KMS-11 (cell line): ENCODE measurements at regions not wholly inside any gene's neighbourhood (a gene's known extent, or its start where the extent isn't known, plus 50 kb on each side); places are given as distances from the start of the nearest gene placed in this dataset.
"Not testable (repeated sequence)": the region's sequence is repeated elsewhere in the genome, so short reads cannot be mapped to it uniquely, and the experiment has no call there.

Source experiments
- H2AFZ ChIP-seq: fragments of 200-600 bp; sonication (generic); 2 replicates; pipeline ENCODE4 v1.6.1; 2016; ENCODE audit warnings: antibody characterized with exemption, mixed run types, low read depth
- H3K27ac ChIP-seq: fragments of 200-600 bp; sonication (generic); 2 replicates; pipeline ENCODE4 v1.6.1; 2016; ENCODE audit warnings: mild to moderate bottlenecking, mixed run types
- H3K27me3 ChIP-seq: fragments of 200-600 bp; sonication (generic); 2 replicates; pipeline ENCODE4 v1.6.1; 2017; ENCODE audit warnings: mild to moderate bottlenecking, low read depth, mixed run types, moderate library complexity; ENCODE audit not compliant: insufficient read depth
- H3K36me3 ChIP-seq: fragments of 200-600 bp; sonication (generic); 2 replicates; pipeline ENCODE4 v1.6.1; 2017; ENCODE audit warnings: mild to moderate bottlenecking, mixed run types; ENCODE audit not compliant: insufficient read depth
- H3K4me1 ChIP-seq: fragments of 200-600 bp; sonication (generic); 2 replicates; pipeline ENCODE4 v1.6.1; 2016; ENCODE audit warnings: mild to moderate bottlenecking, low read depth, mixed run types; ENCODE audit not compliant: poor library complexity, severe bottlenecking
- H3K4me2 ChIP-seq: fragments of 200-600 bp; sonication (generic); 2 replicates; pipeline ENCODE4 v1.7.0; 2016; ENCODE audit warnings: mild to moderate bottlenecking, mixed run types
- H3K4me3 ChIP-seq: fragments of 200-600 bp; sonication (generic); IDR thresholded peaks from 2 replicates; pipeline ENCODE4 v1.6.1; 2017; ENCODE audit warnings: low read depth, low read length, mixed read lengths; ENCODE audit not compliant: insufficient read depth
- H3K79me2 ChIP-seq: fragments of 200-600 bp; sonication (generic); 2 replicates; pipeline ENCODE4 v1.6.1; 2016; ENCODE audit warnings: low read depth, mixed run types; ENCODE audit not compliant: insufficient read depth
- H3K9ac ChIP-seq: fragments of 200-600 bp; sonication (generic); 2 replicates; pipeline ENCODE4 v1.6.1; 2016; ENCODE audit warnings: mild to moderate bottlenecking, mixed run types
- H4K20me1 ChIP-seq: fragments of 200-600 bp; sonication (generic); 2 replicates; pipeline ENCODE4 v1.6.1; 2016; ENCODE audit warnings: mild to moderate bottlenecking, mixed run types; ENCODE audit not compliant: insufficient read depth
- TF ChIP-seq, protein P1 (sequence below): fragments of 200-600 bp; sonication (generic); conservative IDR thresholded peaks from 2 replicates; pipeline ENCODE4 v1.6.1; 2017; ENCODE audit warnings: low read depth, mild to moderate bottlenecking, antibody characterized with exemption, low read length, moderate library complexity, mixed read lengths

DNA sequence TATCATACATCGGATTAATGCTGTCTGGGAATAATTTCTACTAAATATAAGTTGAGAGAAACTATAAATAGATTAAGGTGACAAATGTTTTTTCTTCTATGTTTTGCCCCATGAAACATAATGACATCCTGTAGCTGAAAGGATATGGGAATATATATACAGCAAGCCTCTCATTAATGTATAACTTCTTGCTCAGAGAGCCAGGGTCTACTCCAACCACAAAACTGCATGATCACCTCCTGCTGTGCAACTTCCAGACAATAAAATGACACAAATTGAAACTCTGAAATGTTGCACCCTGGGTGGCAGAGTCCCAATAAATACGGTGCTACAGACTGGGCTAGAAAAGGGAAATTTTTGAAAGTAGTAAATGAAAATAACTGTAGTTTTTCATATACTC lies 571.9 kb upstream of the CBLB start:
- Histone ChIP-seq H3K4me1 (no peaks in the 10 kb centered on the region), H3K27ac (no peak overlapping the region), H4K20me1 (no peaks in the 10 kb centered on the region), H3K79me2 (no peaks in the 10 kb centered on the region), H3K27me3 (no peaks in the 10 kb centered on the region), H3K36me3 (no peaks in the 10 kb centered on the region), H2AFZ (no peak overlapping the region), H3K4me3 (no peak overlapping the region), H3K4me2 (no peak overlapping the region), H3K9ac (no peak overlapping the region)
- TF ChIP-seq, protein P1, sequence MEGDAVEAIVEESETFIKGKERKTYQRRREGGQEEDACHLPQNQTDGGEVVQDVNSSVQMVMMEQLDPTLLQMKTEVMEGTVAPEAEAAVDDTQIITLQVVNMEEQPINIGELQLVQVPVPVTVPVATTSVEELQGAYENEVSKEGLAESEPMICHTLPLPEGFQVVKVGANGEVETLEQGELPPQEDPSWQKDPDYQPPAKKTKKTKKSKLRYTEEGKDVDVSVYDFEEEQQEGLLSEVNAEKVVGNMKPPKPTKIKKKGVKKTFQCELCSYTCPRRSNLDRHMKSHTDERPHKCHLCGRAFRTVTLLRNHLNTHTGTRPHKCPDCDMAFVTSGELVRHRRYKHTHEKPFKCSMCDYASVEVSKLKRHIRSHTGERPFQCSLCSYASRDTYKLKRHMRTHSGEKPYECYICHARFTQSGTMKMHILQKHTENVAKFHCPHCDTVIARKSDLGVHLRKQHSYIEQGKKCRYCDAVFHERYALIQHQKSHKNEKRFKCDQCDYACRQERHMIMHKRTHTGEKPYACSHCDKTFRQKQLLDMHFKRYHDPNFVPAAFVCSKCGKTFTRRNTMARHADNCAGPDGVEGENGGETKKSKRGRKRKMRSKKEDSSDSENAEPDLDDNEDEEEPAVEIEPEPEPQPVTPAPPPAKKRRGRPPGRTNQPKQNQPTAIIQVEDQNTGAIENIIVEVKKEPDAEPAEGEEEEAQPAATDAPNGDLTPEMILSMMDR = no peak

DNA sequence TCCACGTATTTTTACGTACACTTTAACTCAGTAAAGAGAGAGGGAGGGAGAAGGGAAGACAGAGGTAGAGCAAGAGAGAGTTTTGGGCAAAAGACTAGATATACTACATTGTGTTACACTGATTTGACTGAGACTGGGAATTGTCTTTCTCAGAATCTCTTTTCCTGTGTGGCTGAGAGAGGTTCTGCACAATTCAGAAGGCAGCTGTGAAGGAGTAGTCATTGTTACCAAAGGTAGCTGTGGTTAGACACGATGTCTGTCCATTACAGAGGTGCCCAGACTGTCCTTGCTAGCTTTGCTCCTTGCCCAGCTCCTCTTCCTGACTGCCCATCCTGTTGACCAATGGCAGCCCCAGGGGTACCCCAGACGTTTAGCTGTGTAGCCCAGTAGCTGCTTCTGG lies 577.5 kb upstream of the CBLB start:
- TF ChIP-seq, protein P1 = no peak
- no peak overlapping the region for H3K9ac ChIP-seq
- H3K79me2 ChIP-seq = no peaks in the 10 kb centered on the region
- no peak overlapping the region for H3K4me2 ChIP-seq
- no peaks in the 10 kb centered on the region for H3K36me3 ChIP-seq
- H4K20me1 ChIP-seq = no peaks in the 10 kb centered on the region
- H2AFZ ChIP-seq = no peak overlapping the region
- H3K4me3 ChIP-seq = no peak overlapping the region
- H3K4me1 ChIP-seq = no peaks in the 10 kb centered on the region
- no peaks in the 10 kb centered on the region for H3K27me3 ChIP-seq
- no peak overlapping the region for H3K27ac ChIP-seq

DNA sequence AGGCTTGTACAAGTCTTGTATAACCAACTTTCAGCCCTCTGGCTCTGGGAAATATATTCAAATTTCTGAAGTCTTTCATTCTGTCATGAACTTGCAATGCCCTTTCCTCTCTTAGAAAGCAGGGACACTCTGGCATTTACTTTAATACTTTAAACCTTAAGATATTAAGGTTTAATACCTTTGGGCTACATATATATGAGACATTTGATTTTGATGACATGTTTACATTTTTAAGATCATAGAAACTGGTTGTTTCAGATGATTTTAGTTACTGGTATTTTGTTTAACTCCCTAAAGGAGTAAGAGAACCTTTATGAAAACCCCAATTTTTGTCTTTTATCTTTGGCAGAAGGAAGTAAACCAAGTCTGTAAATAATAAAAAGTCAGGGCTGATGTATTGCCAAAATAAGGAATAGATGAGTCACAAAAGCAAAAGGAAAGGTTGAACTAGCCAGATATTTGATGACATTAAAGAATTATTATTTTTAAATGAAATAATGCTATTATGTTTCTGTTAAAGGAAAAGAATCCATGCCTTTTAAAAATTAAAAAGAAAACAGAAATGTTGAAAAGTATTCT lies 579.0 kb upstream of the CBLB start:
- Histone ChIP-seq H4K20me1 (no peaks in the 10 kb centered on the region), H3K79me2 (no peaks in the 10 kb centered on the region), H3K36me3 (no peaks in the 10 kb centered on the region), H3K4me2 (no peak overlapping the region), H3K27ac (no peak overlapping the region), H3K4me1 (no peaks in the 10 kb centered on the region), H3K9ac (no peak overlapping the region), H3K4me3 (no peak overlapping the region), H2AFZ (no peak overlapping the region), H3K27me3 (no peaks in the 10 kb centered on the region)
- TF ChIP-seq, protein P1 = no peak

DNA sequence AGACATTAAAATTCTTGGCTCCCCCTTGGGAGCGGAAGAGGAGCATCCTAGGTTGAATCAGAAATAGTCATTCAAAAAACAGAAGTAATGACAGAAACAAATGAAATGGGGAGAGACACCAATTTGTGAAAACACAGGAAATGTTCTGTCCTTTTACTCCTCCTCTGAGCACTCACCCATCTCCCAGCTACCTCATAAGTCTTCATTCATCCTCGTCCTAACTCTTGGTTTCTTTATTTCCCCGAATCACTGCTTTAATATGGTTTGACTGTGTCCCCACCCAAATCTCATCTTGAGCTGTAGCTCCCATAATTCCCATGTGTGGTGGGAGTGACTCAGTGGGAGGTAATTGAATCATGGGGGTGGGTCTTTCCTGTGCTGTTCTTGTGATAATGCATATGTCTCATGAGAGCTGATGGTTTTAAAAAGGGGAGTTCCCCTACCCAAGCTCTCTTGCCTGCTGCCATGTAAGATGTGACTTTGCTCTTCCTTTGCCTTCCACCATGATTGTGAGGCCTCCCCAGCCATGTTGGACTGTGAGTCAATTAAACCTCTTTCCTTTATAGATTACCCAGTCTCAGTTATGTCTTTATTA lies 579.7 kb upstream of the CBLB start:
- not testable (repeated sequence) for H4K20me1 ChIP-seq, H3K36me3 ChIP-seq, H3K27ac ChIP-seq, H2AFZ ChIP-seq, H3K4me2 ChIP-seq, H3K4me1 ChIP-seq, H3K9ac ChIP-seq, H3K27me3 ChIP-seq, H3K4me3 ChIP-seq, H3K79me2 ChIP-seq

DNA sequence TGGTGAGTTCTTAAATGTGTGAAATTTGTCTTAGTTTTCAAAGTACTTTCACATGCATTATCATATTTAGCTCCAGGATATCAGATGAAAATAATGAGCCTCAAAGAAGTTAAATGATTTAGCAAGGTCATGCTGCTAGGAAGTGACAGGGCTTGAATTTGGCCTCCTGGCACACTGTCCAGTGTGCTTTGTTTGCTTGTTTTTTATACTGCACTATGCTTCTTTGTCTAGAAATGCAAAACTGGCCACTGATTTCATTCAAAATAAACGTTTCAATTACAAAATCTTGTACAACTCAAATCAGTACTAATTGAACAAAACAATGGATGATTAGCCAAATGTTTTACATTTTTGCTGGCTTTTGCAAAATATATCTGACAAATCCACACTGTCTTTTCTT lies 583.3 kb upstream of the CBLB start:
- H2AFZ ChIP-seq = no peak overlapping the region

More for the DNA sequence above, 583.3 kb upstream of the CBLB start:
- H4K20me1 ChIP-seq = no peaks in the 10 kb centered on the region
- TF ChIP-seq, protein P1 = no peak
- no peak overlapping the region for H3K4me3 ChIP-seq
- H3K79me2 ChIP-seq = no peaks in the 10 kb centered on the region
- H3K4me1 ChIP-seq = peaks cover 12% of the 10 kb centered on the region
- H3K9ac ChIP-seq = no peak overlapping the region
- no peak overlapping the region for H3K27ac ChIP-seq
- no peaks in the 10 kb centered on the region for H3K36me3 ChIP-seq
- no peak overlapping the region for H3K4me2 ChIP-seq
- no peaks in the 10 kb centered on the region for H3K27me3 ChIP-seq
